ENCODE measurements at regions not wholly inside any gene's neighbourhood (a gene's known extent, or its start where the extent isn't known, plus 50 kb on each side); places are given as distances from the start of the nearest gene placed in this dataset.

DNA sequence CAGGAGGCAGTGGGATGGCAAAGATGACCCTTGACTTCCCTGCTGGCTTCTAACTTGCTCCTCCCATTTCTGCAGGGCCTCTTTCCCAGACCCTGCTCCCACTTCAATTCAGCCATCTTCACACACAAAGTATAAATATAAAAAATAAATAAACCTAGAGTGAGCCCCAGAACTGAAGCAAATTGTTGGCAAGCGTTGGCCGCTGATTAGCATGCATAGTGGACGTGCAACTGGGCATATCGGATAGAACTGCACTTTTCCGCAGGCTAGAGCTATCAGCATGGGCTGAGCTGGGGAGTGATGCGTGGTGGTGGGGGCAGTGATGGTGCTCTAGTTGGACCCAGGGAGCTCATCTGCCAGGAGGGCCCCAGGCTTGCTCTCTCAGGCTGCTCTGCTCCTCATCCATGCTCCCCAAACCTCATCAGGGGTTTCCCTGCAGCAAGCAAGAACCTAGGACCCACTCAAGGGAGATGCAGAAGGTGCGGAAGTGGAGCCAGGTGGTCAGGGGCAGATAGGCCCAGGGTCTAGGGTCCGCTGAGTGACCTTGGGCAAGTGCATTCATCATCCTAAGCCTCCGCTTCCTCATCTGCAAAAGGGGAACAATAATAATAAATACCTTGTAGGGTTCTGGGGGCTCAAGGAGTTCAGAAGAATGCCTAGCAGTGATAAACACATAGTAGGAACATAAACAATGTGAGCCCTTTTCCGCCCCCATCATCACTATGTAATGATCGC, 146.8 kb upstream of the PJA1 start:
- TF ChIP-seq, protein P1, sequence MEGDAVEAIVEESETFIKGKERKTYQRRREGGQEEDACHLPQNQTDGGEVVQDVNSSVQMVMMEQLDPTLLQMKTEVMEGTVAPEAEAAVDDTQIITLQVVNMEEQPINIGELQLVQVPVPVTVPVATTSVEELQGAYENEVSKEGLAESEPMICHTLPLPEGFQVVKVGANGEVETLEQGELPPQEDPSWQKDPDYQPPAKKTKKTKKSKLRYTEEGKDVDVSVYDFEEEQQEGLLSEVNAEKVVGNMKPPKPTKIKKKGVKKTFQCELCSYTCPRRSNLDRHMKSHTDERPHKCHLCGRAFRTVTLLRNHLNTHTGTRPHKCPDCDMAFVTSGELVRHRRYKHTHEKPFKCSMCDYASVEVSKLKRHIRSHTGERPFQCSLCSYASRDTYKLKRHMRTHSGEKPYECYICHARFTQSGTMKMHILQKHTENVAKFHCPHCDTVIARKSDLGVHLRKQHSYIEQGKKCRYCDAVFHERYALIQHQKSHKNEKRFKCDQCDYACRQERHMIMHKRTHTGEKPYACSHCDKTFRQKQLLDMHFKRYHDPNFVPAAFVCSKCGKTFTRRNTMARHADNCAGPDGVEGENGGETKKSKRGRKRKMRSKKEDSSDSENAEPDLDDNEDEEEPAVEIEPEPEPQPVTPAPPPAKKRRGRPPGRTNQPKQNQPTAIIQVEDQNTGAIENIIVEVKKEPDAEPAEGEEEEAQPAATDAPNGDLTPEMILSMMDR (conservative IDR thresholded peaks at IDR 0.05; ENCODE audit: low read depth, low read length), result no peak
- Histone ChIP-seq H3K4me1 (ENCODE audit: low read depth, poor library complexity, severe bottlenecking) (no peaks in the 10 kb centered on the region), H3K4me3 (IDR thresholded peaks at IDR 0.05; ENCODE audit: insufficient read depth, low read depth, low read length) (no peak overlapping the region), H3K36me3 (ENCODE audit: insufficient read depth) (no peaks in the 10 kb centered on the region), H3K9ac (no peak overlapping the region), H3K27me3 (ENCODE audit: insufficient read depth, low read depth) (no peaks in the 10 kb centered on the region), H3K27ac (no peak overlapping the region), H3K79me2 (ENCODE audit: insufficient read depth, low read depth) (no peaks in the 10 kb centered on the region), H3K4me2 (no peak overlapping the region), H2AFZ (ENCODE audit: low read depth) (no peak overlapping the region), H4K20me1 (ENCODE audit: insufficient read depth) (no peaks in the 10 kb centered on the region)

DNA sequence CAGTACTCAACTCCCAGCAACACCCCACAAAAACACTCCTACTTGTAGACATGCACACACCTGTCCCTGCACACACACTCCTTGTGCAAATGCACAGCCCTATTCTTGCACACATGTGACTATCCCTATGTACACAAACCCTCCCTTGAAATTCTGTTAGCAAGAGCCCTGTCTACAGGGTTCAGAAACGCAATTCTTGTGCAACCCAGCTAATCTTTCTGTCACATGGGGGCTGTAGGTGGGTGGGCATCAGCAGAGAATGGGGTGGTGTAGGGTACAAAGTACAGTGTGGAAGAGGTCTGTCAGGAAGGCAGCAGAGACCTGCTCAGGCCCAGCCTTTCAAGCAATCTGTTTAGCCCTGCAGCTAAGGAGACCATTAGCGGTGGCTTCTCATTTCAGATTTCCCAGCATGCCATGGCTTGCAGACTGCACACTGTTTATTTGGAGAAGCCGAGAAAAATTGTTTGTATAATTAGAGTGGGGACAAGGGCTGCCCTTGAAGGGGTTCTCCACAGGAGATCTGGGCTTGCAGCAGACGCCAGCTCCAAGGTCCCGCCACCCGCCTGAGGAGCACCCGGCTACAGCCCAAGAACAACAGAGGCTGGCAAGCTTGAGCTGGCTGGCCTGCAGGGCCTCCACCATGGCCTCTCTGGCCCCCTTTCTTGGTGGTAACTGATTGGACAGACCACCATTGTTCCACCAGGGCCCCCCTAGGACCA, 144.0 kb upstream of the PJA1 start:
- no peak overlapping the region for H3K4me2 ChIP-seq
- H3K79me2 ChIP-seq (ENCODE audit: insufficient read depth, low read depth), result no peaks in the 10 kb centered on the region
- H4K20me1 ChIP-seq (ENCODE audit: insufficient read depth), result no peaks in the 10 kb centered on the region
- no peak overlapping the region for H3K27ac ChIP-seq
- H3K4me1 ChIP-seq (ENCODE audit: low read depth, poor library complexity, severe bottlenecking), result no peaks in the 10 kb centered on the region
- no peak overlapping the region for H2AFZ ChIP-seq (ENCODE audit: low read depth)
- H3K4me3 ChIP-seq (IDR thresholded peaks at IDR 0.05; ENCODE audit: insufficient read depth, low read depth, low read length), result no peak overlapping the region
- no peaks in the 10 kb centered on the region for H3K36me3 ChIP-seq (ENCODE audit: insufficient read depth)
- H3K27me3 ChIP-seq (ENCODE audit: insufficient read depth, low read depth), result no peaks in the 10 kb centered on the region
- TF ChIP-seq, protein P1 (conservative IDR thresholded peaks at IDR 0.05; ENCODE audit: low read depth, low read length), result no peak
- H3K9ac ChIP-seq, result no peak overlapping the region

DNA sequence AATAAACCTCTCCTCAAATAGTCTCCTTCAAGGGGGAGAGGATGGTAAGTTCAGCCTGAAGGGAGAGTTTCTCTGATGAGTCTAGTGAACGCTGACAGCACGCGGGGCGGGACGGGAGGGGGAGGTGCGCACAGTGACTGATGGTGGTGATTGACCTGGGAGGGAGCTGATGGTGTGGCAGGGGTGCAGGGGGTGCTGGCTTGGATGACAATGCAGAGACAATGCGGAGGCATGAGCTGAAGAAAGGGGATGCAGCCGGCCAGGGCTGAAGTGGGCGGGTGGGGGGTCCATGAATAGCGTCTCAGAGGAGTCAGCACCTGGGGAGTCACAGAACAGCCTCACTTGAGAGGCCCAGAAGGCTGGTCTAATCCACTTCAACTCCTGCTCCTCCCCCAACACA, 142.5 kb upstream of the PJA1 start:
- TF ChIP-seq, protein P1 (conservative IDR thresholded peaks at IDR 0.05; ENCODE audit: low read depth, low read length), result no peak
- Histone ChIP-seq H3K36me3 (ENCODE audit: insufficient read depth) (no peaks in the 10 kb centered on the region), H3K27me3 (ENCODE audit: insufficient read depth, low read depth) (no peaks in the 10 kb centered on the region), H3K9ac (no peak overlapping the region), H3K27ac (no peak overlapping the region), H4K20me1 (ENCODE audit: insufficient read depth) (no peaks in the 10 kb centered on the region), H3K79me2 (ENCODE audit: insufficient read depth, low read depth) (no peaks in the 10 kb centered on the region), H3K4me2 (no peak overlapping the region), H3K4me3 (IDR thresholded peaks at IDR 0.05; ENCODE audit: insufficient read depth, low read depth, low read length) (no peak overlapping the region), H2AFZ (ENCODE audit: low read depth) (no peak overlapping the region), H3K4me1 (ENCODE audit: low read depth, poor library complexity, severe bottlenecking) (no peaks in the 10 kb centered on the region)

DNA sequence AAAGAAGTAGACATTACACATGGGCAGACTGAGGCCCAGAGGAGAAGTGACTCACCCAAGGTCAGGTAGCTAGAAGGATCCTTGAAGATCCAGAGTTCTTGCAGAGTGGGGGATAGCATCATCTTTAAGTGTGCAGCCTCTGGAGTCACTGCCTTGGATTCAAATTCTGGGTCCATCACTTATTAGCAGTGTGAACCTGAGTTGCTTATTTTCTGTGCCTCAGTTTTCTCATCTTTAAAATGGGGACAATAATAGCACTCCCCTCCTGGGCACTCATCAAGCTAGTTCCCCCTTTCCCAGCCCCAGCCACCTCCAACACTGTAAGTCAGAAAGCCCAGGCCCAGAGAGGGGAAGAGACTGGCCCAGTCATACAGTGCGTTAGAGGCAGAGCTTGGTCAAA, 141.8 kb upstream of the PJA1 start:
- no peak overlapping the region for H3K9ac ChIP-seq
- no peaks in the 10 kb centered on the region for H3K36me3 ChIP-seq (ENCODE audit: insufficient read depth)
- no peaks in the 10 kb centered on the region for H3K4me1 ChIP-seq (ENCODE audit: low read depth, poor library complexity, severe bottlenecking)
- H3K4me2 ChIP-seq, result no peak overlapping the region
- no peak overlapping the region for H3K4me3 ChIP-seq (IDR thresholded peaks at IDR 0.05; ENCODE audit: insufficient read depth, low read depth, low read length)
- H4K20me1 ChIP-seq (ENCODE audit: insufficient read depth), result no peaks in the 10 kb centered on the region
- TF ChIP-seq, protein P1 (conservative IDR thresholded peaks at IDR 0.05; ENCODE audit: low read depth, low read length), result no peak
- no peaks in the 10 kb centered on the region for H3K79me2 ChIP-seq (ENCODE audit: insufficient read depth, low read depth)
- no peak overlapping the region for H3K27ac ChIP-seq
- H2AFZ ChIP-seq (ENCODE audit: low read depth), result no peak overlapping the region
- no peaks in the 10 kb centered on the region for H3K27me3 ChIP-seq (ENCODE audit: insufficient read depth, low read depth)
